SKM-1 treated with dmso at 0.1 percent for 144 hours (cell line): ENCODE measurements at regions not wholly inside any gene's neighbourhood (a gene's known extent, or its start where the extent isn't known, plus 50 kb on each side); places are given as distances from the start of the nearest gene placed in this dataset.
A peak's percentile ranks its signal among the peaks of the same experiment; 100 is the strongest.

Experiments
- DNase-seq: peaks from one replicate; lab custom pipeline; 2025; ENCODE audit not compliant: unreplicated experiment; lab: John Stamatoyannopoulos, UW

GRCh38 chr3:111339017-111339416 lies 203.0 kb upstream of the CD96 start:
- no peak for DNase-seq

- DNase-seq, result no peak
These were observed 190.7 kb upstream of the CD96 start for GRCh38 chr3:111351334-111351733.

GRCh38 chr3:111352585-111352984 lies 189.4 kb upstream of the CD96 start:
- DNase-seq, result no peak

- no peak for DNase-seq
These were observed 182.6 kb upstream of the CD96 start for GRCh38 chr3:111359261-111360030.

- no peak for DNase-seq
These were observed 179.5 kb upstream of the CD96 start for GRCh38 chr3:111362381-111363009.

- DNase-seq, result no peak
These were observed 175.5 kb upstream of the CD96 start for GRCh38 chr3:111366515-111366914.

- no peak for DNase-seq
These were observed 173.9 kb upstream of the CD96 start for GRCh38 chr3:111368056-111368455.

GRCh38 chr3:111369958-111370357 lies 172.0 kb upstream of the CD96 start:
- DNase-seq, result no peak

GRCh38 chr3:111373239-111373638 lies 168.8 kb upstream of the CD96 start:
- no peak for DNase-seq

GRCh38 chr3:111373861-111374260 lies 168.1 kb upstream of the CD96 start:
- DNase-seq, result no peak

- DNase-seq, result no peak
These were observed 156.0 kb upstream of the CD96 start for GRCh38 chr3:111385971-111386495.

GRCh38 chr3:111392894-111393398 lies 149.1 kb upstream of the CD96 start:
- DNase-seq, result no peak

GRCh38 chr3:111412656-111413055 lies 129.3 kb upstream of the CD96 start:
- no peak for DNase-seq

GRCh38 chr3:111414531-111414930 lies 127.5 kb upstream of the CD96 start:
- DNase-seq, result no peak

GRCh38 chr3:111415018-111415417 lies 127.0 kb upstream of the CD96 start:
- DNase-seq, result no peak

- DNase-seq, result peak; percentile 36
These were observed 123.6 kb upstream of the CD96 start for GRCh38 chr3:111418391-111418790.

- no peak for DNase-seq
These were observed 113.7 kb upstream of the CD96 start for GRCh38 chr3:111428301-111428700.

GRCh38 chr3:111434941-111435622 lies 106.9 kb upstream of the CD96 start:
- DNase-seq, result no peak

GRCh38 chr3:111438283-111438682 lies 103.7 kb upstream of the CD96 start:
- no peak for DNase-seq

GRCh38 chr3:111454551-111454950 lies 87.4 kb upstream of the CD96 start:
- no peak for DNase-seq

GRCh38 chr3:111465081-111465670 lies 76.8 kb upstream of the CD96 start:
- no peak for DNase-seq
